Testis (tissue), 2 donors: ENCODE measurements at regions not wholly inside any gene's neighbourhood (a gene's known extent, or its start where the extent isn't known, plus 50 kb on each side); places are given as distances from the start of the nearest gene placed in this dataset.
"Not testable (repeated sequence)": the region's sequence is repeated elsewhere in the genome, so short reads cannot be mapped to it uniquely, and the experiment has no call there.

Experiments used
- CTCF ChIP-seq, 3 experiments: fragments of 450-650 bp in 2 of 3; fragments of 200-600 bp in 1 of 3; sonication (generic) in 1 of 3; IDR thresholded peaks; one replicate each; pipeline ENCODE4 v1.5.1; 2016 to 2019; ENCODE audit warnings: antibody characterized with exemption in 3 of 3, mild to moderate bottlenecking in 2 of 3, moderate library complexity in 1 of 3
- POLR2A ChIP-seq: fragments of 450-650 bp; IDR thresholded peaks from one replicate; pipeline ENCODE4 v1.6.1; 2017; ENCODE audit warnings: antibody characterized with exemption, mild to moderate bottlenecking, moderate library complexity

GRCh38 chr21:9083091-9083826, 1438.1 kb upstream of the TPTE start:
- TF ChIP-seq CTCF (IDR thresholded peaks at IDR 0.05); POLR2A: not testable (repeated sequence)
